HAP-1 (cell line): ENCODE measurements at regions not wholly inside any gene's neighbourhood (a gene's known extent, or its start where the extent isn't known, plus 50 kb on each side); places are given as distances from the start of the nearest gene placed in this dataset.
"Not testable (repeated sequence)": the region's sequence is repeated elsewhere in the genome, so short reads cannot be mapped to it uniquely, and the experiment has no call there.

Experiments used
- DNase-seq, 2 experiments: peaks; one replicate each; pipeline ENCODE4 v3.0.0-alpha.2; 2016 to 2020; ENCODE audit warnings: low spot score in 2 of 2
- H3K27me3 ChIP-seq: fragments of 250-450 bp; sonication (Bioruptor Pico); 2 replicates; pipeline ENCODE4 v1.5.1; 2020; ENCODE audit warnings: low read depth, mild to moderate bottlenecking, moderate library complexity
- H3K36me3 ChIP-seq: fragments of 250-450 bp; sonication (Bioruptor Pico); replicated peaks from 2 replicates; pipeline ENCODE4 v1.5.1; 2020; ENCODE audit warnings: mild to moderate bottlenecking
- H3K4me1 ChIP-seq: fragments of 250-450 bp; sonication (Bioruptor Pico); 2 replicates; pipeline ENCODE4 v1.5.1; 2020; ENCODE audit warnings: mild to moderate bottlenecking
- H3K4me3 ChIP-seq: fragments of 250-450 bp; sonication (Bioruptor Pico); 2 replicates; pipeline ENCODE4 v1.5.1; 2020; ENCODE audit warnings: mild to moderate bottlenecking, moderate library complexity
- H3K9me3 ChIP-seq: fragments of 250-450 bp; sonication (Bioruptor Pico); 2 replicates; pipeline ENCODE4 v1.5.1; 2020; ENCODE audit warnings: mild to moderate bottlenecking, moderate library complexity
- in situ Hi-C: fragments of 300-500 bp; cut with MboI; formaldehyde crosslinking; loops from 3 replicates; pipeline ENCODE4 v1.14.3; 2020; ENCODE audit warnings: low sequenced_read_pairs, inconsistent platforms, mixed read lengths

DNA sequence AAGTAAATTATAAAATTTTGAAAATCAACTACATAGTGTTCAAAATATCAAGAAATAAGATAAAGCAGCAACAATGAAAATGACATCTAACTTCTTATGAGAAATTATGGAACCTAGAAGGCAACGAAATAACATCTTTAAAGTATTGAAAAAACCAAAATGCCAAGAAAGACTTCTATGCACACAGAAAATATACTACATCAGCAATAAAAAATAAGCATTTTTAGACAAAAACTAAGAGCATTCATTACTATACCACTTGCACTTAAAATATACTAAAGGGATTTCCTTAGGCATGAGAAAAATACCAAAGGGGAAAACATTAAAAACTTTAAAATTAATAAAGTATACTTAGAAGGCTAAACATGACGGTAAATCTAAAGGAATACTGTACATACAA is 556.3 kb downstream of the NUP35 start:
- in situ Hi-C loops: no loop called here
- no peak for DNase-seq
- no peaks in the 10 kb centered on the region for H3K9me3 ChIP-seq

DNA sequence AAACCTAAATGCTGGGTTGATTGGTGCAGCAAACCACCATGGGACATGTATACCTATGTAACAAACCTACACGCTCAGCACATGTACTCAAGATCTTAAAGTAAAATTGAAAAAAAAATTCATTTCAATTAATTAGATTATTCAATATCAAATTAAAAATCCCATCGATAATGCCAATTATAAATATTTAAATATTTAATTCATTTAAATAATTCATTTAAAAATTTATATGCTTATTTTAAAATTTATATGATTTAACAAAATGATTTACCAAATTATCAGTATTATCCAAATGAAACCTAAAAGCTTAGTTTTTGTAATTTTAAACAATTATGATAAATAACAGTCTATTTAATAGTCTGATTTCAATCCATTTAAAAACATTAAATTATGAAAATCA is 560.4 kb downstream of the NUP35 start:
- in situ Hi-C loops: no loop called here
- no peak overlapping the region for H3K4me3 ChIP-seq
- no peak for DNase-seq

More for the DNA sequence above, 556.3 kb downstream of the NUP35 start:
- H3K4me3 ChIP-seq: no peak overlapping the region
- H3K4me1 ChIP-seq: no peaks in the 10 kb centered on the region
- H3K27me3 ChIP-seq: no peaks in the 10 kb centered on the region
- H3K36me3 ChIP-seq: no peaks in the 10 kb centered on the region

DNA sequence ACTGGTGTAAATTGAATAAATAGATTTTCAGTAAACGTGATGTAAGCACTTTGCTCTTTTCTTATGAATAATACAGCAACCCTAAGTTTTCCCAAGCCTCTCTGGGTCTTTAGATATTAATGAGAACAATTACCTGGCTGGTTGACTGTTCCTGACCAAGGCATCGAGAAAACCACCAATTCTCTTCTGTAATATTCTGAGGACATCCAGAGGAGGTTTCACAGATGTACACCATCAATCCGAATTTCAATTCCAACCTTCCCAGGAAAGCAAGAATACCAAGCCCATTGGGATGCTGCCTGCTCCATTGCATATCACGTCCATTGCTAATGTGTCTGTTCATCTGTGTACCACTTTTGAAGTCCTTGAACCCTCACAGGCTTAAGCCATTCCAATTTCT is 571.8 kb downstream of the NUP35 start:
- Histone ChIP-seq H3K4me1 (no peaks in the 10 kb centered on the region), H3K36me3 (no peaks in the 10 kb centered on the region), H3K4me3 (no peak overlapping the region), H3K27me3 (no peaks in the 10 kb centered on the region), H3K9me3 (no peaks in the 10 kb centered on the region)
- in situ Hi-C loops: no loop called here
- no peak for DNase-seq

More for the DNA sequence above, 560.4 kb downstream of the NUP35 start:
- H3K27me3 ChIP-seq: no peaks in the 10 kb centered on the region
- H3K4me1 ChIP-seq: no peaks in the 10 kb centered on the region
- no peaks in the 10 kb centered on the region for H3K36me3 ChIP-seq
- H3K9me3 ChIP-seq: no peaks in the 10 kb centered on the region

DNA sequence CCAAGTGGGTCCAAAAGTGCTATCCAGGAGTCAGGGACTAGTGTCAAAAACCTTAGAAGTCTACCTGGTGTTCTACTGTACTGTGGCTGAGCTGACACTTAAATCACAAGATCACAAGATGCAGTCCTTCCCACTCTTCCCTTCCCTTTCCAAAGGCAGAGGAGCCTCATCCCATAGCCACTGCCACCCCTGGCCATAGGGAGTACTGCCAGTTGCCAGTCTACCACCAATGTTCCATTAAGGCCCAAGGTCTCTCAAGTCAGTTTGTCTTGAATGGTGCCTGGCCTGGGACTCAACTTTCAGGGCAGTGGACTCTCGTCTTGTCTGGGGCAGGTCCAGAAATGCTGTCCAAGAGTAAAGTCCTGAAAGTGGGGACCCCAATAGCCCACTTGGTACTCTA is 585.6 kb downstream of the NUP35 start:
- peak in 1 of 2 experiments; percentile 14 for DNase-seq
- no peaks in the 10 kb centered on the region for H3K27me3 ChIP-seq
- in situ Hi-C loops: no loop called here
- no peaks in the 10 kb centered on the region for H3K4me1 ChIP-seq
- H3K36me3 ChIP-seq: no peaks in the 10 kb centered on the region
- no peaks in the 10 kb centered on the region for H3K9me3 ChIP-seq
- H3K4me3 ChIP-seq: no peak overlapping the region

DNA sequence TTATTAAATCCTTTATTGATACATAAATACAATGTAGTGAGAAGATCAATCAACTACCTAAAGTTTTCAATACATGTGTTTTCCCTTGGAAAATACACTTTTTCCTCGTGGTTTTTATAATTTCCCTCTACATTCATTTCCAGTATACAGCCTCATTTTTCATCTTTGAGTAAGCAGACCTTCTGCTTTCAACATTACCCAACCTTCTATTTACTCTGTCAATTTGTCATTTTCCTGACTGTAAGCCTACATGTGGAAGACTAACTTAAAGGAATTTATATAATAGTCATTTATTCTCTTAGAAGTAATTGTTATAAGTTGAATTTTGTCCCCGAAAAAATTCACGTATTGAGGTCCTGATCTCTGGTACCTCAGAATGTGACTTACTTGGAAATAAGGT is 594.0 kb downstream of the NUP35 start:
- no peak overlapping the region for H3K4me3 ChIP-seq
- no peaks in the 10 kb centered on the region for H3K9me3 ChIP-seq
- no peaks in the 10 kb centered on the region for H3K36me3 ChIP-seq
- no peaks in the 10 kb centered on the region for H3K27me3 ChIP-seq
- in situ Hi-C loops: no loop called here
- no peak for DNase-seq
- H3K4me1 ChIP-seq: peaks cover 8% of the 10 kb centered on the region

DNA sequence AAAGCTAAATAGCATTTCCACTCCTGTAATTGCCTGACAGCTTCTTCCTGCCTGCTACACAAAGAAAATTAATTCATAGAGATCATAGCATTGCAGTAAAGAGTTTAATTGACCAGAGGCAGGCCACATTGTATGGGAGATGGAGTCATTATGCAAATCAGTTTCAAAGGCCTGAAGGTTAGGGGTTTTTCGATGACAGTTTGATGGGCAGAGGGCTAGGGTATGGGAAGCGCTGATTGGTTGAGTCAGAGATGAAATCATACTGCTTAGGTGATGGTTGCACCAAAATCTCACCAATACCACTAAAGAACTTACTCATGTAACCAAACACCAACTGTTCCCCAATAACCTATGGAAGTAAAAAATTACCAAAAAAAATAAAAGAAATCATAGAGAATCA is 599.0 kb downstream of the NUP35 start:
- no peak for DNase-seq
- H3K36me3 ChIP-seq: no peaks in the 10 kb centered on the region
- no peaks in the 10 kb centered on the region for H3K27me3 ChIP-seq
- H3K9me3 ChIP-seq: no peaks in the 10 kb centered on the region
- H3K4me1 ChIP-seq: peaks cover 8% of the 10 kb centered on the region
- no peak overlapping the region for H3K4me3 ChIP-seq
- in situ Hi-C loops: no loop called here

DNA sequence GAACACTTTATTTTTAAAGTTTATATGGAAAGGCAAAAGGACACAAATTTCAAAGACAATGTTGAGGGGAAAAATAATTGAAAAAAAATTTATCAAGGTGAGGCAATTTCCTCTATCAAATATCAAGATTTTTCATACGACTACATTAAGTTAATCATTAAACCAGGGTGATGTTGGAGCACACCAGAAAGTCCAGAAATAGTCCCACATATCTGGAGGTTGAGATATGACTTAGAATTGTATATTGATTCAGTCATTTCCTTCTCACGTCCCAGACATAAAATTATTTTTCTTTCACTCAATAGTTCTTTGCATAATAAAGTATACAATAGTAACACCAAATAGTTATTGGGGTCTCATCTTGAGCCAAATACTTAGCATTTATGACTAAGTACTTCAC is 605.1 kb downstream of the NUP35 start:
- Histone ChIP-seq H3K36me3 (no peaks in the 10 kb centered on the region), H3K9me3 (no peaks in the 10 kb centered on the region), H3K4me3 (no peak overlapping the region), H3K4me1 (no peaks in the 10 kb centered on the region), H3K27me3 (no peaks in the 10 kb centered on the region)
- in situ Hi-C loops: no loop called here
- no peak for DNase-seq

DNA sequence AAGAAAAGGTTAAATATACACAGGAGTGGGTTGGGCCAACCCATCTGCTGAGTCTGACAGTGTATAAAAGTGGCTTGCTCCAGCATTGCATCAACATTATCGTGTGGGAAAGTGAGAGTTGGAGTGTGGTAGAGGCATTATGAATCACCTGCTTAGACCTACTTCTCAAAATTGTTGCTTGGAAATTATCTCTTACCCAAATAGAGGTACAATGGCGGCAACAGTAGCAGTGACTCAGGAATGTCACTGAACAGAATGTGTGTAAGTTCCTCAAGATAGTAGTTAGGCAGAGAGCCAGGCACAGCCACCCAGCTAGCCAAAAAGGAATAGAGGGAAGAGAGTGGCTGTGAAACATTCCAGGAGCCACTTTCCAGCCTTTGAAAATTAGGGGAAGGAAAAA is 616.0 kb downstream of the NUP35 start:
- Histone ChIP-seq H3K4me3 (no peak overlapping the region), H3K27me3 (no peaks in the 10 kb centered on the region), H3K36me3 (no peaks in the 10 kb centered on the region), H3K4me1 (no peaks in the 10 kb centered on the region), H3K9me3 (no peaks in the 10 kb centered on the region)
- no peak for DNase-seq
- in situ Hi-C loops: no loop called here

DNA sequence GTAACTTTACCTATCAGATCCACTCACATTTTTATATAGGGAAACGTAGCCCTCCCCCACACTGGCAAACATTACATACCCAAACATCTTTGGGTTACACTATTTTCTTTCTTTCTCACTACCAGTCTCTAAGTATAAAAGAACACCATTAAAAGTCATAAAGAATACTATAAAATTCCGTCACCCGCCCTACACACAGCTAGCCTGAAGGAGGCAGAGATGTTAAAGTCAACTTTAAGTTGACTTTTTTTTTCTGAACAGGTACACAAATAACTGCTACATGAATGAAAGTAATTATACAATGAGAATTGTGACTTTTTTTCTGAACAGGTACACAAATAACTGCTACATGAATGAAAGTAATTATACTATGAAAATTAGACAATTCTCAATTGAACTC is 628.3 kb downstream of the NUP35 start:
- DNase-seq: no peak
- in situ Hi-C loops: no loop called here
- no peaks in the 10 kb centered on the region for H3K36me3 ChIP-seq

DNA sequence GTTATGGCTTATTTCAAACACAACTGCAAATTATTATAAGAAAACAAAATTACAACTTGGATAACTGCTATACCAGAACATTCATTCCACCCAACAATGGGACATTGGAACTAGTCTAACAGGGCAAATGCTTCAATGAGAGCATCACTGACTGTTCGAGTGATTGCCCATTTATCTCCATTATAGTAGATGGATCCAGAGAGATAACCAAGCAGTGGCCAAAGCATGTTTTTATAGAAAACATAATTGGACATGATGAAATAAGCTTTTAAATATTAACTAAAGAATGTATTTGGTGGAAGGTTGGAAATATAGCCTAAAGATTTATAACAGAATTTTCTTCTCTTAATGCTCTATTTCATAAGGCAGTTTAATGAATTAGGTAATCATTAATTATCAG is 634.8 kb downstream of the NUP35 start:
- no peaks in the 10 kb centered on the region for H3K27me3 ChIP-seq
- no peaks in the 10 kb centered on the region for H3K36me3 ChIP-seq
- 0 out of 2 replicates have a peak, but pooled peaks cover 3% of the 10 kb centered on the region for H3K4me1 ChIP-seq
- H3K4me3 ChIP-seq: no peak overlapping the region
- no peak for DNase-seq
- in situ Hi-C loops: no loop called here
- no peaks in the 10 kb centered on the region for H3K9me3 ChIP-seq

More for the DNA sequence above, 628.3 kb downstream of the NUP35 start:
- no peaks in the 10 kb centered on the region for H3K9me3 ChIP-seq
- H3K4me3 ChIP-seq: no peak overlapping the region
- no peaks in the 10 kb centered on the region for H3K27me3 ChIP-seq
- 0 out of 2 replicates have a peak, but pooled peaks cover 3% of the 10 kb centered on the region for H3K4me1 ChIP-seq

DNA sequence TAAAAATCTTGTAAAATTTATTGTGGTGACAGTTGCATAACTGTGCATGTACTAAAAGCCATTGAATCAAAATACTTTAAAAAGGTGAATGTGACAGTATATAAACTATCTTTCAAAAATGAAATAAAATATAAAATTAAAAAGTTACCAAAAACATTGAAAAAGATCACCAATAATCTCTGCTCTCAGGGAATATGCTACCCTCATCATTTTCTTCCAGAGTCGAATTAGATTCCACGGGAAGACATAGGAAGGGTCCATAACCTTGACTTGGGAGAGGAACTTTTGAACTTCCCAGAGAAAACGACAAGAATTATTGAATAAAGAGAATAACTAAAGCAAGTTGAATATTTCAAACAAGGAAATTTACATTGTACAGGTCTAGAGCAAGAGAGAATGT is 649.5 kb downstream of the NUP35 start:
- in situ Hi-C loops: no loop called here
- Histone ChIP-seq H3K4me1 (no peaks in the 10 kb centered on the region), H3K36me3 (no peaks in the 10 kb centered on the region), H3K4me3 (no peak overlapping the region), H3K27me3 (no peaks in the 10 kb centered on the region), H3K9me3 (no peaks in the 10 kb centered on the region)
- no peak for DNase-seq

DNA sequence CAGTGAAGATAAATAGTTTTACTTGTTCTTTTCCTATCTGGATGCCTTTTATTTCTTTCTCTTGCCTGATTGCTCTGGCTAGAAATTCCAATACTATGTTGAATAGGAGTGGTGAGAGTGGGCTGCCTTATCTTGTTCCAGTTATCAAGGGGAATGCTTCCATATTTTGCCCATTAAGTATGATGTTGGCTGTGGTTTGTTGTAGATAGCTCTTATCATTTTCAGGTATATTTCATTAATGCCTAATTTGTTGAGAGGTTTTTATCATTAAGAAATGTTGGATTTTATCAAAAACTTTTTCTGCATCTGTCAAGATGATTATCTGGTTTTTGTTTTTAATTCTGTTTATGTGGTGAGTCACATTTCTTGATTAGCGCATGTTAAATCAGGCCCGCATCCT is 655.8 kb downstream of the NUP35 start:
- H3K4me1 ChIP-seq: no peaks in the 10 kb centered on the region
- no peak for DNase-seq
- H3K4me3 ChIP-seq: no peak overlapping the region
- H3K36me3 ChIP-seq: no peaks in the 10 kb centered on the region
- no peaks in the 10 kb centered on the region for H3K9me3 ChIP-seq
- in situ Hi-C loops: no loop called here
- H3K27me3 ChIP-seq: no peaks in the 10 kb centered on the region

DNA sequence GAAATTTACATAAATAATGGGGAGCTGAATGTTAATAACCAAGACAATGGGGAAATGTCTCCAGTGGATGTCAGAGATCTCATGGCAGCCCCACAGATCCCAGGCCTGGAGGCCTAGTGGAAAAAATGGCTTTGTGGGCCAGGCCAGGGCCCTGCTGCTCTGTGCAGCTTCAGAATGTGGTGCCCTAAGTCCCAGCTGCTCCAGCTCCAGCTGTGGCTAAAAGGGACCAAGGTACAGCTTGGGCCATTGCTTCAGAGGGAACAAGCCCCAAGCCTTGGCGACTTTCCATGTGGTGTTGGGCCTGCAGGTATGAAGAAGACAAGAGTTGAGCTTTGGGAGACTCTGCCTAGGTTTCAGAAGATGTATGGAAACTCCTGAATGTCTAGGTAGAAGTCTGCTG is 658.2 kb downstream of the NUP35 start:
- Histone ChIP-seq H3K27me3 (no peaks in the 10 kb centered on the region), H3K36me3 (no peaks in the 10 kb centered on the region), H3K9me3 (no peaks in the 10 kb centered on the region), H3K4me1 (no peaks in the 10 kb centered on the region), H3K4me3 (no peak overlapping the region)
- in situ Hi-C loops: no loop called here
- no peak for DNase-seq

DNA sequence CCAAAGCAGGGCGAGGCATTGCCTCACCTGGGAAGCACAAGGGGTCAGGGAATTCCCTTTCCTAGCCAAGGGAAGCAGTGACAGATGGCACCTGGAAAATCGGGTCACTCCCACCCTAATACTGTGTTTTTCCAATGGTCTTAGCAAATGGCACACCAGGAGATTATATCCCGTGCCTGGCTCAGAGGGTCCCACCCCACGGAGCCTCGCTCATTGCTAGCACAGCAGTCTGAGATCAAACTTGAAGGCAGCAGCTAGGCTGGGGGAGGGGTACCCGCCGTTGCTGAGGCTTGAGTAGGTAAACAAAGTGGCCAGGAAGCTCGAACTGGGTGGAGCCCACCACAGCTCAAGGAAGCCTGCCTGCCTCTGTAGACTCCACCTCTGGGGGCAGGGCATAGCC is 664.6 kb downstream of the NUP35 start:
- H3K4me1 ChIP-seq, H3K27me3 ChIP-seq, in situ Hi-C loops, H3K9me3 ChIP-seq, H3K4me3 ChIP-seq, DNase-seq, H3K36me3 ChIP-seq: not testable (repeated sequence)

DNA sequence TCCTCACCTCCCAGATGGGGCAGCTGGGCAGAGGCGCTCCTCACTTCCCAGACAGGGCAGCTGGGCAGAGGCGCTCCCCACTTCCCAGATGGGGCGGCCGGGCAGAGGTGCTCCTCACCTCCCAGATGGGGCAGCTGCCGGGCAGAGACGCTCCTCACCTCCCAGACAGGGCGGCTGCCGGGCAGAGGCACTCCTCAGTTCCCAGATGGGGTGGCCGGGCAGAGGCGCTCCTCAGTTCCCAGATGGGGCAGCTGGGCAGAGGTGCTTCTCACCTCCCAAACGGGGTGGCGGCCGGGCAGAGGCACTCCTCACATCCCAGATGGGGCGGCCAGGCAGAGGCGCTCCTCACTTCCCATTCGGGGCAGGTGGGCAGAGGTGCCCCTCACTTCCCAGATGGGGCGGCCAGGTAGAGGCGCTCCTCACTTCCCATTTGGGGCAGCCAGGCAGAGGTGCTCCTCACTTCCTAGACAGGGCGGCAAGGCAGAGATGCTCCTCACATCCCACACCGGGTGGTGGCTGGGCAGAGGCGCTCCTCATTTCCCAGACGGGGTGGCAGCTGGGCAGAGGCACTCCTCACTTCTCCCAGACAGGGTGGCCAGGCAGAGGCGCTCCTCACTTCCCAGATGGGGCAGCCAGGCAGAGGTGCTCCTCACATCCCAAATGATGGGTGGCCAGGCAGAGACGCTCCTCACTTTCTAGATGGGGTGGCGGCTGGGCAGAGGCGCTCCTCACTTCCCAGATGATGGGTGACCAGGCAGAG is 668.1 kb downstream of the NUP35 start:
- H3K4me1 ChIP-seq, H3K9me3 ChIP-seq, in situ Hi-C loops, H3K36me3 ChIP-seq, H3K4me3 ChIP-seq, H3K27me3 ChIP-seq, DNase-seq: not testable (repeated sequence)
